B cell (primary cell): ENCODE measurements at regions not wholly inside any gene's neighbourhood (a gene's known extent, or its start where the extent isn't known, plus 50 kb on each side); places are given as distances from the start of the nearest gene placed in this dataset.

ENCODE experiments used
- ATAC-seq: fragments of 200-7000 bp; cut with Tn5 transposase; one replicate; pipeline ENCODE4 v1.10.0; 2021; ENCODE audit warnings: low read depth, mild to moderate bottlenecking, moderate number of reproducible peaks, moderate library complexity
- CTCF ChIA-PET: fragments of 350-600 bp; sonication (Branson Sonifier 250); formaldehyde crosslinking; loops from one replicate; lab custom pipeline; 2021; ENCODE audit warnings: antibody characterized with exemption, inconsistent platforms; lab: Charles Lee
- POLR2A ChIA-PET: fragments of 350-600 bp; sonication (Branson Sonifier 250); formaldehyde crosslinking; loops from one replicate; lab custom pipeline; 2021; ENCODE audit warnings: antibody characterized with exemption; lab: Charles Lee
- DNase-seq: peaks from one replicate; pipeline ENCODE4 v3.0.0; 2013
- H2AFZ ChIP-seq: 2 replicates; pipeline ENCODE4 v1.6.1; 2012; ENCODE audit warnings: mild to moderate bottlenecking, low read depth, low read length; ENCODE audit not compliant: insufficient read depth, poor library complexity, severe bottlenecking
- H3K27ac ChIP-seq, 2 donors: 1 replicate in 1 of 2; 2 replicates in 1 of 2; pipeline ENCODE4 v1.5.1; 2012 to 2013; ENCODE audit warnings: low read length in 2 of 2, mild to moderate bottlenecking in 2 of 2, moderate library complexity in 1 of 2
- H3K27me3 ChIP-seq, 4 experiments: fragments of 200-600 bp in 1 of 4; sonication (generic) in 1 of 4; replicated peaks in 1 of 4; 1 replicate in 2 of 4; 2 replicates in 2 of 4; pipeline versions ENCODE4 v1.6.1 to v1.7.0; 2013 to 2016; ENCODE audit warnings: low read length in 3 of 4, mild to moderate bottlenecking in 2 of 4, mixed read lengths in 1 of 4, moderate library complexity in 1 of 4; ENCODE audit not compliant: insufficient read depth in 4 of 4, control insufficient read depth in 3 of 4; ENCODE audit errors: control extremely low read depth in 1 of 4
- H3K36me3 ChIP-seq, 2 experiments: replicated peaks in 1 of 2; 1 replicate in 1 of 2; 2 replicates in 1 of 2; pipeline versions ENCODE4 v1.6.1 to v1.7.1; 2013; ENCODE audit warnings: low read length in 1 of 2; ENCODE audit not compliant: insufficient read depth in 2 of 2, control insufficient read depth in 1 of 2; ENCODE audit errors: control extremely low read depth in 1 of 2, extremely low read depth in 1 of 2
- H3K4me1 ChIP-seq, 2 donors: fragments of 200-600 bp in 1 of 2; sonication (generic) in 1 of 2; 1 replicate in 1 of 2; 2 replicates in 1 of 2; pipeline versions ENCODE4 v1.5.1 to v1.6.1; 2013 to 2017; ENCODE audit warnings: low read length in 2 of 2; ENCODE audit not compliant: control insufficient read depth in 2 of 2, insufficient read depth in 2 of 2
- H3K4me2 ChIP-seq: replicated peaks from 2 replicates; pipeline ENCODE3; 2012; ENCODE audit warnings: mild to moderate bottlenecking, low read depth, low read length; ENCODE audit not compliant: poor library complexity, severe bottlenecking
- H3K4me3 ChIP-seq, 5 experiments: fragments of 200-600 bp in 1 of 5; sonication (generic) in 1 of 5; 1 replicate in 3 of 5; 2 replicates in 2 of 5; pipeline versions ENCODE4 v1.5.1 to v1.7.0; 2011 to 2016; ENCODE audit warnings: low read length in 4 of 5, mild to moderate bottlenecking in 4 of 5, low read depth in 2 of 5, control low read depth in 1 of 5, moderate library complexity in 1 of 5; ENCODE audit not compliant: insufficient read depth in 1 of 5; ENCODE audit errors: control extremely low read depth in 1 of 5, extremely low read depth in 1 of 5
- H3K79me2 ChIP-seq: fragments of 200-600 bp; sonication (generic); one replicate; pipeline ENCODE4 v1.6.0; 2016; ENCODE audit warnings: low read length; ENCODE audit not compliant: control insufficient read depth, insufficient read depth
- H3K9ac ChIP-seq: fragments of 200-600 bp; sonication (generic); 2 replicates; pipeline ENCODE4 v1.6.1; 2017; ENCODE audit warnings: mild to moderate bottlenecking, low read length, moderate library complexity
- H3K9me3 ChIP-seq, 3 donors: one replicate each; pipeline versions ENCODE4 v1.6.1 to v1.7.1; 2013; ENCODE audit warnings: low read length in 2 of 3; ENCODE audit not compliant: control insufficient read depth in 2 of 3, insufficient read depth in 1 of 3; ENCODE audit errors: control extremely low read depth in 1 of 3
- H4K20me1 ChIP-seq: 2 replicates; pipeline ENCODE4 v1.6.0; 2012; ENCODE audit warnings: mild to moderate bottlenecking, low read length; ENCODE audit not compliant: insufficient read depth, control insufficient read depth, poor library complexity, severe bottlenecking
- H3K27ac Mint-ChIP-seq: one replicate; pipeline ENCODE4 v1.8.0; 2021; ENCODE audit warnings: mixed read lengths
- H3K27me3 Mint-ChIP-seq: one replicate; pipeline ENCODE4 v1.8.0; 2021; ENCODE audit warnings: mixed read lengths
- H3K4me1 Mint-ChIP-seq: one replicate; pipeline ENCODE4 v1.8.0; 2021; ENCODE audit warnings: mixed read lengths
- H3K4me3 Mint-ChIP-seq: one replicate; pipeline ENCODE4 v1.8.0; 2021; ENCODE audit warnings: mixed read lengths
- H3K9me3 Mint-ChIP-seq: one replicate; pipeline ENCODE4 v1.8.0; 2022; ENCODE audit warnings: mixed read lengths; ENCODE audit not compliant: insufficient read depth
- CTCF ChIP-seq: fragments of 200-600 bp; IDR thresholded peaks from one replicate; pipeline ENCODE4 v1.8.0; 2022; ENCODE audit warnings: antibody characterized with exemption, mild to moderate bottlenecking
- EZH2 ChIP-seq: IDR thresholded peaks from 2 replicates; pipeline ENCODE4 v1.6.1; 2012; ENCODE audit warnings: borderline replicate concordance, low read depth, mild to moderate bottlenecking, moderate library complexity, low read length; ENCODE audit not compliant: insufficient read depth, poor library complexity, severe bottlenecking
- WGBS: methylation state at CpG from one replicate; pipeline ENCODE4 v1.1.5; 2013; ENCODE audit warnings: missing lambda C conversion rate; ENCODE audit not compliant: insufficient coverage; 5-methylcytosine and 5-hydroxymethylcytosine counted together
- intact Hi-C: fragments of 100-400 bp; cut with micrococcal nuclease; formaldehyde crosslinking; loops from one replicate; pipeline ENCODE4 v1.10.0; 2022

GRCh38 chr7:68862736-68863135 is 735.5 kb upstream of the AUTS2 start:
- Histone ChIP-seq H3K27ac (no peak overlapping the region), H3K9me3 (peaks cover 0 to 12% (median 0%) of the 10 kb centered on the region in 3 donors)
- 92% methylated on average over 2 of the region's 4 CpGs for WGBS

More at GRCh38 chr7:68862736-68863135, 735.5 kb upstream of the AUTS2 start:
- no peaks in the 10 kb centered on the region for H3K79me2 ChIP-seq
- no peaks in the 10 kb centered on the region for H3K4me1 ChIP-seq
- Mint-ChIP-seq H3K4me1 (no peaks in the 10 kb centered on the region), H3K27me3 (no peaks in the 10 kb centered on the region), H3K27ac (no peak overlapping the region), H3K9me3 (peaks cover 2% of the 10 kb centered on the region), H3K4me3 (no peak overlapping the region)
- H3K27me3 ChIP-seq = no peaks in the 10 kb centered on the region
- TF ChIP-seq CTCF (no peak), EZH2 (no peak)
- H3K4me2 ChIP-seq = no peak overlapping the region
- DNase-seq (no peak), ATAC-seq (no peak)
- no peaks in the 10 kb centered on the region for H4K20me1 ChIP-seq
- no peak overlapping the region for H3K4me3 ChIP-seq
- CTCF ChIA-PET = no interaction called here
- POLR2A ChIA-PET = no interaction called here
- no peaks in the 10 kb centered on the region for H3K36me3 ChIP-seq
- H3K9ac ChIP-seq = no peak overlapping the region
- H2AFZ ChIP-seq = no peak overlapping the region
- intact Hi-C loops = no loop called here
